GM18499 (cell line): ENCODE measurements at regions not wholly inside any gene's neighbourhood (a gene's known extent, or its start where the extent isn't known, plus 50 kb on each side); places are given as distances from the start of the nearest gene placed in this dataset.

ENCODE experiments used
- ATAC-seq: cut with Tn5 transposase; IDR thresholded peaks from one replicate; pipeline ENCODE4 v1.9.1; 2021; ENCODE audit warnings: moderate number of reproducible peaks; ENCODE audit not compliant: insufficient read depth, unreplicated experiment

DNA sequence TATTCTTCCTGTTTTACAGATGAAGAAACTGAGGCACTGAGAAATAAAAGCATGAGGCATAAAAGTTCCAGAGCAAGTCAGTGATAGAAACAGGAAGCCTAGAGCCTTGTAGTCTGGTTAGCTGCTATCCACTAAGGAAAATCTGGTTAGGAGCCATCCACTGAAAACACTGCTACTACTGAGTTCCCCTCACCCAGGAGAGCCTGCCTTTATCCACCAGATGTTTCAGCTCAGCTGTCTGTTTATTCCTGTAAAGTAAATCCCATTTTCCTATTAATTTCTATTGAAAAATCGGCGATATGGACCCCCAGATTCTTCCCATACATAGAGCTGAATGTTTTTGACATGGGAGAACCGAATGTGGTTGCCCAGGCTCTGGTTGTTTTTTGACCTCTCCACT is 63.7 kb upstream of the LMO4 start:
- no peak for ATAC-seq

GRCh38 chr1:87265786-87266185 is 62.9 kb upstream of the LMO4 start:
- no peak for ATAC-seq

GRCh38 chr1:87268111-87268510 is 60.6 kb upstream of the LMO4 start:
- no peak for ATAC-seq

DNA sequence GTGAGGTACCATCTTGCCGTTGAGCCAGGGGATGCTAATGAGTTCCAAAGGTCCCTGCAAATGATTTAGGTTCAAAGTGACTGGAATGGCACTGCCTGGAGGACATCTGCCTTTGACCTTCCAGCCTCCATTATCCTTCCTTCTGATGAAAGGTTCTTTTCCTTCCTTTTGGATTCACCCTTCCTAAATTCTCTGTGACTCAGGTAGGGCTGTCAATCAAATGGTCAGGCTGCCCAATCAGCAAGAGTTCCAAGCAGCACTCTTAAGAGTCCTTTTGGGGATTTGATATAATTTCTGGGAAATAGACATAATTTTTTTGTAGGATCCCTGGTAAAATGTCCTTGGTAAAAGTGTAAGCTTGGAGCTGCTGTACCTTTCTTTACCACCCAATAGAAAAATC is 58.8 kb upstream of the LMO4 start:
- no peak for ATAC-seq

GRCh38 chr1:87273291-87273690 is 55.4 kb upstream of the LMO4 start:
- ATAC-seq, result no peak

- ATAC-seq, result no peak
Observed at GRCh38 chr1:87274851-87275250, 53.8 kb upstream of the LMO4 start.

GRCh38 chr1:87278825-87279535 is 49.7 kb upstream of the LMO4 start:
- no peak for ATAC-seq
